SK-N-SH (cell line): ENCODE measurements at regions not wholly inside any gene's neighbourhood (a gene's known extent, or its start where the extent isn't known, plus 50 kb on each side); places are given as distances from the start of the nearest gene placed in this dataset.

ENCODE experiments used
- CTCF ChIA-PET: fragments of 300-600, 350-600 bp; formaldehyde crosslinking; extraction: SDS; loops from one replicate; lab custom pipeline; 2021; lab: Yijun Ruan, JAX
- POLR2A ChIA-PET: fragments of 350-600 bp; sonication (Branson Sonifier 250); formaldehyde crosslinking; extraction: SDS; loops from one replicate; lab custom pipeline; 2020; ENCODE audit warnings: antibody characterized with exemption, inconsistent platforms; lab: Yijun Ruan, JAX
- DNase-seq: peaks from one replicate; pipeline ENCODE4 v3.0.0; 2012
- H2AFZ ChIP-seq: fragments of 200-600 bp; sonication (generic); 2 replicates; pipeline ENCODE4 v1.8.1; 2016; ENCODE audit warnings: antibody characterized with exemption, mild to moderate bottlenecking, low read depth
- H3F3A ChIP-seq: fragments of 200-600 bp; sonication (generic); replicated peaks from 2 replicates; pipeline ENCODE3; 2016; ENCODE audit warnings: antibody characterized with exemption, mild to moderate bottlenecking; ENCODE audit not compliant: insufficient read depth
- H3K27ac ChIP-seq, 2 experiments: fragments of 200-500 bp in 1 of 2; fragments of 200-600 bp in 1 of 2; sonication (Bioruptor generic) in 1 of 2; sonication (generic), shearing (Covaris generic) in 1 of 2; 2 replicates each; pipeline versions ENCODE4 v1.5.1 to v1.6.1; 2014 to 2016; ENCODE audit warnings: low read depth in 2 of 2, inconsistent platforms in 1 of 2, low read length in 1 of 2, mild to moderate bottlenecking in 1 of 2, mixed read lengths in 1 of 2
- H3K27me3 ChIP-seq: fragments of 200-600 bp; sonication (generic), shearing (Covaris generic); 2 replicates; pipeline ENCODE4 v1.6.1; 2016; ENCODE audit warnings: mixed run types; ENCODE audit not compliant: insufficient read depth
- H3K36me3 ChIP-seq, 2 experiments: fragments of 200-500 bp in 1 of 2; fragments of 200-600 bp in 1 of 2; sonication (Bioruptor generic) in 1 of 2; sonication (generic) in 1 of 2; replicated peaks in 1 of 2; 2 replicates each; pipeline versions ENCODE3 to v1.5.1; 2014 to 2016; ENCODE audit warnings: low read length in 1 of 2, mild to moderate bottlenecking in 1 of 2; ENCODE audit not compliant: insufficient read depth in 2 of 2, control insufficient read depth in 1 of 2
- H3K4me1 ChIP-seq, 2 experiments: fragments of 200-500 bp in 1 of 2; fragments of 200-600 bp in 1 of 2; sonication (Bioruptor generic) in 1 of 2; sonication (generic), shearing (Covaris generic) in 1 of 2; 2 replicates each; pipeline versions ENCODE4 v1.5.1 to v1.6.1; 2014 to 2016; ENCODE audit warnings: low read depth in 1 of 2, low read length in 1 of 2, mixed run types in 1 of 2; ENCODE audit not compliant: insufficient read depth in 2 of 2, control insufficient read depth in 1 of 2
- H3K4me2 ChIP-seq: fragments of 200-600 bp; sonication (generic), shearing (Covaris generic); 2 replicates; pipeline ENCODE4 v1.6.1; 2017; ENCODE audit warnings: mixed run types
- H3K4me3 ChIP-seq, 2 experiments: fragments of 200-500 bp in 1 of 2; fragments of 200-600 bp in 1 of 2; sonication (Bioruptor generic) in 1 of 2; sonication (generic), shearing (Covaris generic) in 1 of 2; 2 replicates each; pipeline versions ENCODE4 v1.5.1 to v1.8.1; 2014 to 2016; ENCODE audit warnings: low read depth in 2 of 2, inconsistent platforms in 1 of 2, low read length in 1 of 2, mild to moderate bottlenecking in 1 of 2, mixed read lengths in 1 of 2, moderate library complexity in 1 of 2
- H3K79me2 ChIP-seq: fragments of 200-600 bp; sonication (generic); 2 replicates; pipeline ENCODE4 v1.8.1; 2017; ENCODE audit warnings: mild to moderate bottlenecking; ENCODE audit not compliant: insufficient read depth
- H3K9ac ChIP-seq: fragments of 200-600 bp; sonication (generic); 2 replicates; pipeline ENCODE4 v1.6.1; 2017; ENCODE audit warnings: mixed run types
- H3K9me2 ChIP-seq: fragments of 200-600 bp; sonication (generic); 2 replicates; pipeline ENCODE4 v1.6.1; 2017; ENCODE audit warnings: mixed run types
- H3K9me3 ChIP-seq: fragments of 200-600 bp; sonication (generic); 2 replicates; pipeline ENCODE4 v1.6.1; 2017; ENCODE audit warnings: mixed run types, mild to moderate bottlenecking, moderate library complexity
- H4K20me1 ChIP-seq: fragments of 200-600 bp; sonication (generic); 2 replicates; pipeline ENCODE4 v1.6.1; 2017; ENCODE audit warnings: mild to moderate bottlenecking, mixed run types; ENCODE audit not compliant: insufficient read depth
- ELF1 ChIP-seq: IDR thresholded peaks from 2 replicates; pipeline ENCODE4 v1.4.0; 2012
- EP300 ChIP-seq, 2 experiments: IDR thresholded peaks; 2 replicates each; pipeline versions ENCODE4 v1.4.0 to v1.6.1; 2012; ENCODE audit warnings: borderline replicate concordance in 1 of 2, low read depth in 1 of 2, low read length in 1 of 2
- FOSL2 ChIP-seq: IDR thresholded peaks from 2 replicates; pipeline ENCODE4 v1.4.0; 2012; ENCODE audit warnings: low read depth, mild to moderate bottlenecking, moderate library complexity, borderline replicate concordance
- GABPA ChIP-seq: IDR thresholded peaks from 2 replicates; pipeline ENCODE4 v1.4.0; 2012; ENCODE audit warnings: low read depth, mild to moderate bottlenecking
- GATA2 ChIP-seq: sonication (generic); formaldehyde crosslinking; IDR thresholded peaks from 2 replicates; pipeline ENCODE4 v1.5.0; 2020; ENCODE audit warnings: mild to moderate bottlenecking, missing genetic modification reagents
- IRF3 ChIP-seq: fragments of 150-350 bp; IDR thresholded peaks from 2 replicates; pipeline ENCODE4 v1.6.1; 2016; ENCODE audit warnings: mild to moderate bottlenecking, low read depth, low read length
- MAX ChIP-seq: IDR thresholded peaks from 2 replicates; pipeline ENCODE4 v1.4.0; 2012; ENCODE audit warnings: low read depth
- NFIC ChIP-seq: IDR thresholded peaks from 2 replicates; pipeline ENCODE4 v1.4.0; 2012; ENCODE audit warnings: borderline replicate concordance
- POLR2AphosphoS5 ChIP-seq: IDR thresholded peaks from 2 replicates; pipeline ENCODE4 v1.6.1; 2012; ENCODE audit warnings: low read depth, low read length
- RXRA ChIP-seq: IDR thresholded peaks from 2 replicates; pipeline ENCODE4 v1.4.0; 2012; ENCODE audit warnings: low read depth, mild to moderate bottlenecking, borderline replicate concordance
- TAF1 ChIP-seq: IDR thresholded peaks from 2 replicates; pipeline ENCODE4 v1.6.1; 2012; ENCODE audit warnings: low read depth, mild to moderate bottlenecking, low read length, moderate library complexity, borderline replicate concordance
- TCF12 ChIP-seq: IDR thresholded peaks from 2 replicates; pipeline ENCODE4 v1.4.0; 2012
- TEAD4 ChIP-seq: IDR thresholded peaks from 2 replicates; pipeline ENCODE4 v1.4.0; 2012; ENCODE audit warnings: mild to moderate bottlenecking, borderline replicate concordance; ENCODE audit not compliant: insufficient read depth
- USF2 ChIP-seq: fragments of 150-350 bp; IDR thresholded peaks from 2 replicates; pipeline ENCODE4 v1.6.1; 2017; ENCODE audit warnings: antibody characterized with exemption, low read length, low read depth, borderline replicate concordance
- WGBS: methylation state at CpG from one replicate; pipeline ENCODE4 v1.1.6; 2017; ENCODE audit warnings: low lambda C conversion rate; 5-methylcytosine and 5-hydroxymethylcytosine counted together
- TF ChIP-seq, protein P1 (sequence below): IDR thresholded peaks from 2 replicates; pipeline ENCODE4 v1.4.0; 2012; ENCODE audit warnings: low read depth, borderline replicate concordance

GRCh38 chr18:23324056-23324811, 128.9 kb upstream of the RIOK3 start:
- H3K27me3 ChIP-seq: no peaks in the 10 kb centered on the region
- H3K4me1 ChIP-seq: no peaks in the 10 kb centered on the region
- H3K4me3 ChIP-seq: no peak overlapping the region
- CTCF ChIA-PET: no interaction called here
- H3K79me2 ChIP-seq: no peaks in the 10 kb centered on the region
- TF ChIP-seq ELF1 (no peak), GABPA (no peak), FOSL2 (no peak), USF2 (no peak), EP300 (IDR thresholded peaks at IDR 0.05; ENCODE audit: borderline replicate concordance in 1 of 2, low read depth in 1 of 2, low read length in 1 of 2) (no peak), NFIC (no peak), GATA2 (CRISPR knock-in tag) (no peak), MAX (no peak), TEAD4 (no peak), POLR2AphosphoS5 (no peak), TCF12 (no peak), TAF1 (no peak), RXRA (no peak), IRF3 (no peak)
- TF ChIP-seq, protein P1, sequence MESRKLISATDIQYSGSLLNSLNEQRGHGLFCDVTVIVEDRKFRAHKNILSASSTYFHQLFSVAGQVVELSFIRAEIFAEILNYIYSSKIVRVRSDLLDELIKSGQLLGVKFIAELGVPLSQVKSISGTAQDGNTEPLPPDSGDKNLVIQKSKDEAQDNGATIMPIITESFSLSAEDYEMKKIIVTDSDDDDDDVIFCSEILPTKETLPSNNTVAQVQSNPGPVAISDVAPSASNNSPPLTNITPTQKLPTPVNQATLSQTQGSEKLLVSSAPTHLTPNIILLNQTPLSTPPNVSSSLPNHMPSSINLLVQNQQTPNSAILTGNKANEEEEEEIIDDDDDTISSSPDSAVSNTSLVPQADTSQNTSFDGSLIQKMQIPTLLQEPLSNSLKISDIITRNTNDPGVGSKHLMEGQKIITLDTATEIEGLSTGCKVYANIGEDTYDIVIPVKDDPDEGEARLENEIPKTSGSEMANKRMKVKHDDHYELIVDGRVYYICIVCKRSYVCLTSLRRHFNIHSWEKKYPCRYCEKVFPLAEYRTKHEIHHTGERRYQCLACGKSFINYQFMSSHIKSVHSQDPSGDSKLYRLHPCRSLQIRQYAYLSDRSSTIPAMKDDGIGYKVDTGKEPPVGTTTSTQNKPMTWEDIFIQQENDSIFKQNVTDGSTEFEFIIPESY: no peak
- no peak for DNase-seq
- POLR2A ChIA-PET: no interaction called here
- WGBS: 90% methylated on average over 11 of the region's 11 CpGs
- no peak overlapping the region for H3K27ac ChIP-seq
- H3K36me3 ChIP-seq: no peaks in the 10 kb centered on the region
- H3F3A ChIP-seq: no peaks in the 10 kb centered on the region
- no peaks in the 10 kb centered on the region for H3K9me2 ChIP-seq
- H3K4me2 ChIP-seq: no peak overlapping the region
- no peaks in the 10 kb centered on the region for H3K9me3 ChIP-seq
- no peak overlapping the region for H2AFZ ChIP-seq
- no peak overlapping the region for H3K9ac ChIP-seq
- H4K20me1 ChIP-seq: no peaks in the 10 kb centered on the region
